PC-9 (cell line): ENCODE measurements at regions not wholly inside any gene's neighbourhood (a gene's known extent, or its start where the extent isn't known, plus 50 kb on each side); places are given as distances from the start of the nearest gene placed in this dataset.

Source experiments
- BruUV-seq: library from RNA; stranded (reverse); fragments of 400-500 nt; replicated peaks from 2 replicates; lab custom pipeline; 2021; lab: Mats Ljungman, UMichigan
- CTCF ChIA-PET: fragments of 300-600 bp; sonication (Branson Sonifier 250); formaldehyde crosslinking; loops from one replicate; lab custom pipeline; 2022; ENCODE audit warnings: antibody characterized with exemption; lab: Charles Lee
- POLR2A ChIA-PET: fragments of 300-600 bp; sonication (Branson Sonifier 250); formaldehyde crosslinking; loops from one replicate; lab custom pipeline; 2022; ENCODE audit warnings: antibody characterized with exemption; ENCODE audit not compliant: unreplicated experiment; lab: Charles Lee
- DNase-seq, 2 experiments: peaks; one replicate each; pipeline versions ENCODE4 v3.0.0 to v3.0.0-alpha.2; 2015 to 2022; ENCODE audit warnings: mixed read lengths in 1 of 2
- H2AFZ ChIP-seq: fragments of 200-600 bp; sonication (generic); 2 replicates; pipeline ENCODE4 v1.8.1; 2017; ENCODE audit warnings: antibody characterized with exemption
- H3F3A ChIP-seq: fragments of 200-600 bp; sonication (generic); 2 replicates; pipeline ENCODE4 v1.8.1; 2017; ENCODE audit warnings: antibody characterized with exemption, mild to moderate bottlenecking, low read depth; ENCODE audit not compliant: insufficient read depth
- H3K27ac ChIP-seq: fragments of 200-600 bp; sonication (generic); 2 replicates; pipeline ENCODE4 v1.6.1; 2016; ENCODE audit warnings: mixed run types
- H3K27me3 ChIP-seq: fragments of 200-600 bp; sonication (generic); 2 replicates; pipeline ENCODE4 v1.6.1; 2016; ENCODE audit warnings: low read depth, mixed run types; ENCODE audit not compliant: insufficient read depth
- H3K36me3 ChIP-seq: fragments of 200-600 bp; sonication (generic); 2 replicates; pipeline ENCODE4 v1.6.1; 2016; ENCODE audit warnings: low read depth, mixed run types
- H3K4me1 ChIP-seq: fragments of 200-600 bp; sonication (generic); replicated peaks from 2 replicates; pipeline ENCODE4 v1.6.1; 2016; ENCODE audit warnings: mixed run types; ENCODE audit not compliant: insufficient read depth
- H3K4me2 ChIP-seq: fragments of 200-600 bp; sonication (generic); 2 replicates; pipeline ENCODE4 v1.6.1; 2017; ENCODE audit warnings: mixed run types
- H3K4me3 ChIP-seq: fragments of 200-600 bp; sonication (generic); 2 replicates; pipeline ENCODE4 v1.6.1; 2016; ENCODE audit warnings: mixed run types
- H3K79me2 ChIP-seq: fragments of 200-600 bp; sonication (generic); 2 replicates; pipeline ENCODE4 v1.6.1; 2017; ENCODE audit warnings: low read depth, mixed run types
- H3K9me2 ChIP-seq: fragments of 200-600 bp; sonication (generic); 2 replicates; pipeline ENCODE4 v1.8.1; 2017; ENCODE audit warnings: mild to moderate bottlenecking; ENCODE audit not compliant: insufficient read depth
- H3K9me3 ChIP-seq: fragments of 200-600 bp; sonication (generic); 2 replicates; pipeline ENCODE4 v1.8.1; 2016; ENCODE audit warnings: low read depth; ENCODE audit not compliant: insufficient read depth
- H4K20me1 ChIP-seq: fragments of 200-600 bp; sonication (generic); 2 replicates; pipeline ENCODE4 v1.8.1; 2017; ENCODE audit not compliant: insufficient read depth
- CTCF ChIP-seq: fragments of 200-600 bp; sonication (generic); conservative IDR thresholded peaks from 2 replicates; pipeline ENCODE4 v1.6.1; 2017; ENCODE audit warnings: mixed run types, antibody characterized with exemption, mild to moderate bottlenecking, moderate library complexity
- EZH2 ChIP-seq: fragments of 200-600 bp; sonication (generic); IDR thresholded peaks from 2 replicates; pipeline ENCODE4 v1.8.0; 2017; ENCODE audit warnings: antibody characterized with exemption, low read depth
- intact Hi-C: fragments of 100-400 bp; cut with micrococcal nuclease; formaldehyde crosslinking; loops from one replicate; pipeline ENCODE4 v1.10.0; 2022; ENCODE audit not compliant: unreplicated experiment

GRCh38 chr12:89936631-89937030 is 228.0 kb upstream of the ATP2B1 start:
- BruUV-seq = no TSS peak
- no peaks in the 10 kb centered on the region for H3K36me3 ChIP-seq
- TF ChIP-seq EZH2 (no peak), CTCF (no peak)
- no peak for DNase-seq
- H3K9me3 ChIP-seq = no peaks in the 10 kb centered on the region
- no peaks in the 10 kb centered on the region for H3K9me2 ChIP-seq
- no peaks in the 10 kb centered on the region for H3K79me2 ChIP-seq
- ChIA-PET POLR2A (no interaction called here), CTCF (no interaction called here)
- no peak overlapping the region for H3K4me3 ChIP-seq
- no peaks in the 10 kb centered on the region for H3K27me3 ChIP-seq
- no peak overlapping the region for H3K27ac ChIP-seq
- no peaks in the 10 kb centered on the region for H4K20me1 ChIP-seq
- H3F3A ChIP-seq = no peaks in the 10 kb centered on the region
- no peak overlapping the region for H3K4me2 ChIP-seq
- no peaks in the 10 kb centered on the region for H3K4me1 ChIP-seq
- H2AFZ ChIP-seq = no peak overlapping the region
- intact Hi-C loops = no loop called here

DNA sequence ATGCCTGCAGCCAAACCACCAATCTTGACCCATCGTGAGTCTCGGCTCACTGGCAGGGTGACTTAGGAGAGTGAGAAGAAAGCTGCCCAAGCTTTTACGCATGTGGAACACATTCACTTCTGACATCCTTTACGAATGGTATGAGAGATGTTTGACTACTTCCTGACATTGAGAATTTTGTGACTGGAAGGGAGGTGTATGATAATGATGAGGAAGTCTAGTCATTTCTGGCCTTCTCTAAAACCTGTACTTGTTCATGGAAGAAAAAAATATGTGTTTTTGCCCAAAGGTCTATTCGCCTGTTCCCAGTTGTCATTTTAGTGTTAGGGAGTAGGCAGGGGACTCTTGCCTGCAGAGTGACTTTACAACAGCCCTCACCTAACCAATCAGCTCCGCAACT is 227.2 kb upstream of the ATP2B1 start:
- TF ChIP-seq CTCF (no peak), EZH2 (no peak)
- Histone ChIP-seq H3F3A (no peaks in the 10 kb centered on the region), H3K79me2 (no peaks in the 10 kb centered on the region), H2AFZ (no peak overlapping the region), H3K27me3 (no peaks in the 10 kb centered on the region), H3K4me1 (no peaks in the 10 kb centered on the region), H3K27ac (no peak overlapping the region), H4K20me1 (no peaks in the 10 kb centered on the region), H3K9me3 (no peaks in the 10 kb centered on the region), H3K4me2 (no peak overlapping the region), H3K9me2 (no peaks in the 10 kb centered on the region), H3K4me3 (no peak overlapping the region), H3K36me3 (no peaks in the 10 kb centered on the region)
- no TSS peak for BruUV-seq
- POLR2A ChIA-PET = no interaction called here
- CTCF ChIA-PET = no interaction called here
- DNase-seq = no peak
- intact Hi-C loops = no loop called here

GRCh38 chr12:89933911-89934310 is 225.3 kb upstream of the ATP2B1 start:
- intact Hi-C loops = no loop called here
- Histone ChIP-seq H3K27ac (no peak overlapping the region), H3K9me3 (no peaks in the 10 kb centered on the region), H3K4me1 (no peaks in the 10 kb centered on the region), H3K4me3 (no peak overlapping the region), H3K4me2 (no peak overlapping the region), H3K27me3 (no peaks in the 10 kb centered on the region), H3F3A (no peaks in the 10 kb centered on the region), H2AFZ (no peak overlapping the region), H3K9me2 (no peaks in the 10 kb centered on the region), H3K79me2 (no peaks in the 10 kb centered on the region), H4K20me1 (no peaks in the 10 kb centered on the region), H3K36me3 (no peaks in the 10 kb centered on the region)
- ChIA-PET CTCF (no interaction called here), POLR2A (no interaction called here)
- DNase-seq = no peak
- BruUV-seq = no TSS peak
- no peak for TF ChIP-seq CTCF
- no peak for TF ChIP-seq EZH2
